ENCODE measurements at regions not wholly inside any gene's neighbourhood (a gene's known extent, or its start where the extent isn't known, plus 50 kb on each side); places are given as distances from the start of the nearest gene placed in this dataset.

- no peak for DNase-seq (ENCODE audit: low read depth in 2 of 2)
Observed at GRCh38 chrX:149152941-149153340, 352.2 kb downstream of the IDS start.

GRCh38 chrX:149151805-149152757 is 353.0 kb downstream of the IDS start:
- no peak for DNase-seq (ENCODE audit: low read depth in 2 of 2)

- DNase-seq (ENCODE audit: low read depth in 2 of 2) = no peak
Observed at GRCh38 chrX:149145845-149146285, 359.2 kb downstream of the IDS start.

GRCh38 chrX:149131774-149132173 is 373.3 kb downstream of the IDS start:
- DNase-seq (ENCODE audit: low read depth in 2 of 2) = no peak

GRCh38 chrX:149129767-149130166 is 375.3 kb downstream of the IDS start:
- no peak for DNase-seq (ENCODE audit: low read depth in 2 of 2)

GRCh38 chrX:149124526-149125108 is 380.5 kb downstream of the IDS start:
- DNase-seq (ENCODE audit: low read depth in 2 of 2) = no peak

- DNase-seq (ENCODE audit: low read depth in 2 of 2) = no peak
Observed at GRCh38 chrX:149121206-149121920, 383.7 kb downstream of the IDS start.

- no peak for DNase-seq (ENCODE audit: low read depth in 2 of 2)
Observed at GRCh38 chrX:149120459-149120858, 384.6 kb downstream of the IDS start.

GRCh38 chrX:149114874-149115273 is 390.2 kb downstream of the IDS start:
- no peak for DNase-seq (ENCODE audit: low read depth in 2 of 2)

GRCh38 chrX:149114001-149114400 is 391.1 kb downstream of the IDS start:
- no peak for DNase-seq (ENCODE audit: low read depth in 2 of 2)

GRCh38 chrX:149097786-149098185 is 407.3 kb downstream of the IDS start:
- DNase-seq (ENCODE audit: low read depth in 2 of 2) = no peak

GRCh38 chrX:149092179-149092578 is 412.9 kb downstream of the IDS start:
- DNase-seq (ENCODE audit: low read depth in 2 of 2) = no peak

- DNase-seq (ENCODE audit: low read depth in 2 of 2) = no peak
Observed at GRCh38 chrX:149079805-149080406, 425.2 kb downstream of the IDS start.

- no peak for DNase-seq (ENCODE audit: low read depth in 2 of 2)
Observed at GRCh38 chrX:149074398-149074797, 430.7 kb downstream of the IDS start.

GRCh38 chrX:149073479-149073878 is 431.6 kb downstream of the IDS start:
- no peak for DNase-seq (ENCODE audit: low read depth in 2 of 2)

GRCh38 chrX:149069899-149070298 is 435.2 kb downstream of the IDS start:
- DNase-seq (ENCODE audit: low read depth in 2 of 2) = no peak

- DNase-seq (ENCODE audit: low read depth in 2 of 2) = no peak
Observed at GRCh38 chrX:149060921-149061320, 444.2 kb downstream of the IDS start.
